ENCODE measurements at regions not wholly inside any gene's neighbourhood (a gene's known extent, or its start where the extent isn't known, plus 50 kb on each side); places are given as distances from the start of the nearest gene placed in this dataset.

DNA sequence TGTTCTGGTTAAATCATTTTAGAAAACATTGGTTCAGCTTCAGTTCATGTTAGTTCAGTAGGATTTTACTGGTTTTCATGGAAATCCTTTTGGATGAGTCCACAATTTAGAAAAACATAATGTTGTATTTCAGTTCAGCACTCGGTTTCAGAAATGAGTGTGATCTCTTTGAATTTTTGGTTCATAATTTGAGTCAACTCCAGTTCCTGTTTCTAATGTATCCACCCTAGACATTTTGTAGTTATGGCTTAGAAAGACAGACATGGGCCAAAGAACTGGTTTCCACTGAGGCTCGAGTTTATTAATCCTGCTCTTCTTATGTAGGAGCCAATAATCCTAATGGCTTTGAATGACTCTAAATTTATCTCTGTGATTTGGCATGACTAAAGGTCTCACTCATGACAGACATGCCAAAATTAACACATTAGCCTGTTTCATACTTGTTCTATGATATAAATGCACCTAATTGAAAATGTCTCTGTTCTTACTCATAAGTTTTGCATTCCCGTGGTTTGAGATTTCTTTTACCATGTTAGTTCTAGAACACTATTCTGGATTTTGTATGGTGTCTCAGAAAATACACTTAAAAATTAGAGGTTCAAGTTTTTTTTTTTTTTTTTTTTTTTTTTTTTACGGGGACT, 82.3 kb upstream of the SPRED2 start:
- peak; percentile 72 for DNase-seq

DNA sequence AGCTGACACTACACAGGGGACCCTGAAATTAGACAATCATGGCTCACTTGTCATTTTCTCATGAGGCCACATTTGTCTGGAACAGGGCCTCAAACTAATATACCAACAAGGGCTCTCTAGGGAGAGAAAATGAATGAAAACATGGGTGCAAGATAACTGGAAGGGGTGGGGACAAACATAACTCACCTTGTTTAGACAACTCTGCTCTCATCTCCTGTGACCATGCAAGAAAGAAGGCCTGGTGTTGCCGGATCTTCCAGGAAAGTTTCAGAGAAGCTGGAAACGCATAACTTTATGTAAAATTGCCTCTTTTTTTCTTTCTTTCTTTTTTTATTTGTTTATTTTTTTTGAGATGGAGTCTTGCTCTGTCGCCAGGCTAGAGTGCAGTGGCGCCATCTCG, 80.4 kb upstream of the SPRED2 start:
- DNase-seq: no peak

DNA sequence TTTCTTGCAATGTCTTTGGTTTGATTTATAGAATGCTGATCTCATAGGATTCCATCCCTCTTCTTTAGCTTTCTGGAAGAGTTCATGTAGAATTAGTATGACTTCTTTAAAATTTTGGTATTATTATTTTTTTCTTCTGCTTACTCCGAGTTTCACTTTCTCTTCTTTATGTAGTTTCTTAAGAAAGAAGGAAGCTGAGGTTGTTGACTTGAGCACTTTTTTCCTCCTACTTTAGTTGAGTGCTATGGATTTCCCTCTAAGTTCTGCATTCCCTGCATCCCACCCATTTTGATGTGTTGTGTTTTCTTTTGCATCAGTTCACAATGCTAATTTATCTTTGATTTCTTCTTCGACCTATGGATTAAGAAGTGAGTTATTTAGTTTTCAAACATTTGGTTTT, 78.9 kb upstream of the SPRED2 start:
- DNase-seq: no peak

DNA sequence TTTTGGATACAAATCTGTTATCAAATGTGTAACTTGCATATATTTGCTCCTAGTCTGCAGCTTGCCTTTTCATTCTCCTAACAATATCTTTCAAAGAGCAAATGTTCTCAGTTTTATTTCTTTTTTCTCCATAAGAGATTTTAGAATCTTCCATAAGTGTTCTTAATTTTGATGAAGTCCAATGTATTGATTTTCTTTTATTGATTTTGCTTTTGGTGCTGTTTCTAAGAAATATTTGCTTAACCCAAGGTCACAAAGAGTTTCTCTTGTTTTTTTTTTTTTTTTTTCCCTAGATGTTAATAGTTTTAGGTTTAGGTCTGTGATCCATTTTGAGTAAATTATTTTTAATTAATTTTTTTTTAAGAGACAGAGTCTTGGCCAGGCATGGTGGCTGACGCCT, 75.8 kb upstream of the SPRED2 start:
- no peak for DNase-seq

DNA sequence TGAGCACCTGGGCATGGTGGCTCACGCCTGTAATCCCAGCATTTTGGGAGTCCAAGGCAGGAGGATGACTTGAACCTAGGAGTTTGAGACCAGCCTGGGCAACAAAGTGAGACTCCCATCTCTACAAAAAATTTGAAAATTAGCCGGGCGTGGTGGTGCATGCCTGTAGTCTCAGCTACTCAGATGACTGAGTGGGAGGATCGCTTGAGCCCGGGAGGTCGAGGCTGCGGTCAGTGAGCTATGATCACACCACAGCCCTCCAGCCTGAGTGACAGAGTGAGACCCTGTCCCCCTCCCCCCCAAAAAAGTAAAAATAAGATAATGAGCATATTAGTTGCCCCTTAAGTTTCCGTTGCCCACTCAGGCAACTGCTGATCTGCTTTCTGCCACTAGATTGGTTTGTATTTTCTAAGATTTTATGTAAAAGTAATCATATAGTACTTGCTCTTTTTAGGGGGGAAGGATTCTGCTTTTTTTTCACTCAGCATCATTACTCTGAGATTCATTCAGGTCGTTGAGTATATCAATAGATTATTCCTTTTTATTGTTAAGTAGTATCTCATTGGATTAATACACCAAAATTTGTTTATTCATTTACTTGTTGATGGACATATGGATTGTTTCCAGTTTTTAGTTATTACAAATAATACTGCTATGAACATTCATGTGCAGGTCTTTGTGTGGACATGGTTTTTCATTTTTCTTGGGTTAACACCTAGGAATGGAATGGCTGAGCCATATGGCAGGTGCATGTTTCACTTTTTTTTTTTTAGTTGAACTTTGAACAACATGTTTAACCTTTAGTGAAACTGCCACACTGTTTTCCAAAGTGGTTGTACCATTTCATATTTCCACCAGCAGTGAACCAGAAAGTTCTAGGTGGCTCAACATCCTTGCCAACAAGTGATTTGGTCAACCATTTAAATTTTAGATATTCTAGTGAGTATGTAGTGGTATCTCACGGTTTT, 75.0 kb upstream of the SPRED2 start:
- DNase-seq: no peak

DNA sequence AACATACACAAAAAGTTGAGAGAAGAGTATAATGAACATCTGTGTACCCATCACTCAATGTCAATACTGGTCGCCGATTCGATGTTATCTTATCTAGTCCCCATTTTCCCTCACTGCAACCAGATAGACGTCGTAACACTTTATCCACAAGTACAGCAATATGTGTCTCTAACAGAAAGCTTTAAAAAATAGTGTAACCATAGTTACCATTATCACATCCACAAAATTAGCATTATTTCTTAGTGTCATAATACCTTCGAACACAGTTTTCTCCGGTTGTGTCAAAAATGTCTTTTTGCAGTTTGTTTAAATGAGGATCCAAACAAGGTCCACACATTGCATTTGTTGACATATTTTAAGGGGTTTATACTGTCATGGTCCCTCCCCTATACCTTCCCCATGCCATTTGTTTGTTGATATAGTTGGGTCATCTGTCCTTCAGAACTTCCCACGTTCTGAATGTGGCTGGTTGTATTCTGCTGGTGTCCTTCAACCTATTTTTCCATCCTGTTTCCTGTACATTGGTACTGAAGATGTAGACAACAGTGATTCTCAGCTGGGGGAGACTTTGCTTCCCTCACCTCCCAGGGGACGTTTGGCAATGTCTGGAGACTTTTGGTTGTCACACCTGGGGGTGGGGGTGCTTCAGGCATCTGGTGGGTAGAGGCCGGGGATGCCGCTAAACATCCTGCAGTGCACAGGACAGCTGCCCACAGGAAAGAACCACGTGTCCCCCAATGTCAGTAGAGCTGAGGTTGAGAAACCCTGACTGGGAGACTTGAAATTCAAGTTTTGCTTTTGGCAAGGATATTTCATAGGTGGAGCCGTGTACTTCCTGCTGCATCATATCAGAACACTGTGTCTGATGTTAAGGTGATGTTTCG, 72.7 kb upstream of the SPRED2 start:
- DNase-seq: no peak

DNA sequence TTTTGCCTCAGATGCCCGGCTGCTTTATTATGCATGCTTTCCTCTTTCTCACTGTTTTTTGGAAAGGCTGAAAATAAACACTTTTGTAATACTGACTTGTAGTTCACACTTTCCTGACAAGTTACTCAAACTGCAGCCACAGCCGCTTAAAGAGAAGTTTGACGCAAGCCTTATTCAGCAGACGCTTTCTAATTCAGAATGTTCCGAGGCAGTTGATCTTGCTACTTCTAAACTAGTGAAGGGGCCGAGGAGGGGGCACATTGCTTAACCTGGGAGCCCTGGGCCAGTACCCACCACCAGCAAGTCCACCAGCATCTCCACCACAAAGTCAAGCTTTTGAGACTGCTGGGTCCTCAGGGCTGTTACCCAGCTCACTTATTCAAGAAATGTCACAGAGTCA, 71.8 kb upstream of the SPRED2 start:
- no peak for DNase-seq

DNA sequence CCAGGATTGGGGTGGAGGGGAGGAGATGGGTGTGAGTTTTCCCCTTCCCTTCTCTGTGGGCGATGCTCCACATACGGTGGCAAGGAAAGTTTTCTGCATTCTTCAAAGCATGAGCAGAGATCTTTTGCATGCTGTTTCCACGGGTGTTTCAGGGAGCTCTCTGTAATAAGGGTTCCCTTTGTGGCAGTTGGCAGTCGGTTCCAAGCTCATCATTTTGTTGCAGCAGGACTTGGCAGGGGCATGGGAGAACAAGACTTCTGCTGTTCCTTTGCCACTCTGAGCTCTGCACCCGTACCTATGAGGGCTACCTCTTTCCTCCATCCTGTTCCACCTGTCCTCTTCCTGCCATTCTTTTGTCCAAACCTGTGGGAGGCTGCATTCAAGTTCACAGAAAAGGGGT, 71.3 kb upstream of the SPRED2 start:
- no peak for DNase-seq

DNA sequence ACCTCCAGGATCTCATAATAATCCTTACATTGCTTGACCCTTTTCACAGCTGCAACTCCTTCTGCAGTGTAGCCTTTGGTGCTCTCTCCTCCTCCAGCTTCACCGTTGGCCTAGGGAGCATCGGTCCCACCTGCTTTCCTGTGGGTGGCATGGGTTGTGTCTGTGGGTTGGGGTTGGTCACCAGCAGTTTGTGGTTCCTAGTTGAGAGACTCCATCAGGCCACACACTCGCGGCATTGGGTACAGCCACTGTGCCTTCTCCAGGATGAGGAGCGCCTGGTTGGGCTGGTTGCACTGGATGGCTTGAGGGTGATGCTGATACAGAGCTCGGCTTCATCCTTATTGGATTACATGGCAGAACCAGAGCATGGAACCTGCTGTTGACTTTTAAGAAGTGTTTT, 69.4 kb upstream of the SPRED2 start:
- DNase-seq: no peak

DNA sequence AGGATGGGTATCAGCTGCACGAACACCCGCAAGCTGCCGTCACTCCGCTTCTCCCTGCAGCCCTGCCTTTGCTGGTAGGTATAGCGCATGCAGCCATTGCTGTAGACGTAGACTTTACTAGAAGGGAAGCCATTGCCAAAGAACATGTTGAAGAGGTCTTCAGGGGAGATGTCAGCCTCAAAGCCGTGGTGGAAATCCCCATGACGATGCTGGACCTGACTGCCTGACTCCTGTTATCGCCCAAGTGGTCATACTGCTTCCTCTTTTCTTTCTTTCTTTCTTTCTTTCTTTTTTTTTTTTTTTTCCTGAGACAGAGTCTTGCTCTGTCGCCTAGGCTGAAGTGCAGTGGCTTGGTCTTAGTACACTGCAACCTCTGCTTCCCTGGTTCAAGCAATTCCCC, 68.7 kb upstream of the SPRED2 start:
- no peak for DNase-seq

DNA sequence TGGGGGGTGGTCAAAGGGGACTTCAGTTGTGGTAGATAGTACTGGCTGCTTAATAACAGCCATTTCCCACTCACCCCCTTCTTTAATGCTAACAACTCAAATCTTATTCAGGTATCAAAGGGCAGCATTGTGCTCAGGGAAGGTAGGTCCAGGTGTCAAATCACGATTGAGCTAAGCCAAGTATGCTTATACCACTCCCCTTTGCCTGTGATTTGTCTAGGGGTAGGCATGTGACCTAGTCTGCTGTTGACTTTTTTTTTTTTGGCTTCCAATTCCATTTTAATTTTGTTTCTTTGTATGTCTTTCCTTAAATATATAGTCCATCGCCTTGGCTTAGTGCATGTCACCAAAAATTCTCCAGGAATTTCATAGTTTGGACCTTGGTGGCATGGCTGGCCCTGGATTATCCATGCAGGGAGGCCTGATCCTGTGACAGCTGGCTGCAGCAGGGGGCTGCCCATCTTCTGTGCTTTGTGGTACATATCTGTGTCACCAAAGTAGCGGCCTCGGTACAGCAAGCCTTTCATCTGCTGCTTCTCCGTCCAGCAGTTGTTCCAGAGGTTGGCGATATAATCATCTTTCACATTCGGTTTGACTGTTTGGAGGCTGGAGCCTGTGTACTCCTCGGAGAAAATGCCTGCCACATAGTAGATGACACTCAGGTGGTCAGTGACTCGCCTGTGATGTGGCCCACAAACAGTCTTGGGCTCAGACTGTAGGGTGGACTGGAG, 68.1 kb upstream of the SPRED2 start:
- DNase-seq: no peak

DNA sequence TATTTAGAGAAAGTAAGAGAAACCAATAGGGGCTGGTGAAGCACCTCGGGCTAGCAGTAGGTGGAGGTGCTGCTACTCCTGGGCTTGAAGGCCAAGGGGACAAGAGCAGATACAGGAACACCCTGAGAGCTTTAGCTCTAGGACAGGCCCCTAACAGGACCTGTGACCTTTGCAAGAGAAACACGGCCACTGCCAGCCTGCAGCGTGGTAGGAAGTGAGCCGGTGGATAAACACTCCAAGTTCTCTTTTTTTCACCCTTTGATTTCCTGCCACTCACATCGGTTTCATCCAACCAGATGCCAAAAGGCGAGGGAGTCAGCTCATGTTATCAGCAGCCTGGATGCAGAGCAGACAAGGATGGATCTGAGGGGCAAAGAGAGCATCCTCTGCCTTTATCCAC, 66.8 kb upstream of the SPRED2 start:
- no peak for DNase-seq

DNA sequence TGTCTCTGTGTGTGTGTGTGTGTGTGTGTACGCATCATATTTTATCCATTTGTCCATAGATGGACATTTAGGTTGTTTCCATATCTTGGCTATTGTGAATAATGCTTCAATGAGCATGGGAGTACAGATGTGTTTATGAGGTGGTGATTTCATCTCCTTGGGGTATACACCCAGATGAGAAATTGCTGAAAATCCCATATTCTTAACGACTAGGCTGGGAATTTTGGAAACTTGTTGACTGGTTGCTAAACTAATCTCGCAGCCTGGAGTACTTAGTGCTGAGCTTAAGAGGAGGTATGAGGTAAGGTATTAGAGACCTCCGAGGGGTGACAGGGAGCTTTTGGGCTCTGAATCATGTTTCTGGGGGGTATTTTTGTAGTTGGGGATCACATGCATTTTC, 66.0 kb upstream of the SPRED2 start:
- DNase-seq: no peak

DNA sequence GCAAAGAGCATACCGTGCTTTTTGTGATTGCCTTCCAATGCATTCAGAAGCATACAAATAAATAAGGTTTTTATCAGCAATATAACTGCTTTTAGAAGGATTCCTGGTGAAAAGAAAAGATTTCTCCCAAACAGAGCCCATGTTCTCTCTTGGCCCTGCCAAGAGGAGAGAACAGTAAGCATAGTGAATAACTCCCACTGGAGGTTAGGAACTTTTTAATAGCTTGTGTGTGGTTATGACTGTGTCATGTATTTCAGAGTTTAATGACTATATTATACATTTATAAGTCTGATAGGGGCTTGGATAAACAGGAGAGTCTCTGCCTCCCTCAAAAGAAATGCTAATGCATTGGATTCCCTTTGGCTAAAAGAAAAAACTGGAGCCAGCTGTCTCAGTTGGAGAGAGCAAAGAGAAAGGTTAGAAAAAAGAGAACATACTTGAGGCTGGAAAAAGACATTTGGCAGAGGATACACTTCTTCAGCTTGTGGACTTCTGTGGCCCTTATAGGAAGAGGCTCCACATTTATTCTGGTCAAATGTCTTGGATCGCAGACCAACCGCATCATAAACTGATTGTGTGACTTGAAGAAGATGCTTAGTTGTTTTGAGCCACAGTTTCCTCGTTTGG, 63.0 kb upstream of the SPRED2 start:
- no peak for DNase-seq

DNA sequence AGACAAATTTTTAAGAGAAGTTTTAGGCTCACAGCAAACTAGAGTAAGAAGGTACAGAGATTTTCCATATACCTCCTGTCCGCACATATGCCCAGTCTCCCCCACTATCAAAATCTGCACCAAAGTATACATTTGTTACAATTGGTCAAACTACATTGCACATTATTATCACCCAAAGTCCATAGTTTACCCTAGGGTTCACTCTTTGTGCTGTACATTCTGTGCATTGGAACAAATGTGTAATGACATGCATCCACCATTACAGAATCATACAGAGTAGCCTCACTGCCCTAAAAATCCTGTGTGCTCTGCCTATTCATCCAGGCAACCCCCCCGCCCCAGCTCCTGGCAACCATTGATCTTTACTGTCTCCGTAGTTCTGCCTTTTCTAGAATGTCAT, 61.7 kb upstream of the SPRED2 start:
- DNase-seq: no peak

DNA sequence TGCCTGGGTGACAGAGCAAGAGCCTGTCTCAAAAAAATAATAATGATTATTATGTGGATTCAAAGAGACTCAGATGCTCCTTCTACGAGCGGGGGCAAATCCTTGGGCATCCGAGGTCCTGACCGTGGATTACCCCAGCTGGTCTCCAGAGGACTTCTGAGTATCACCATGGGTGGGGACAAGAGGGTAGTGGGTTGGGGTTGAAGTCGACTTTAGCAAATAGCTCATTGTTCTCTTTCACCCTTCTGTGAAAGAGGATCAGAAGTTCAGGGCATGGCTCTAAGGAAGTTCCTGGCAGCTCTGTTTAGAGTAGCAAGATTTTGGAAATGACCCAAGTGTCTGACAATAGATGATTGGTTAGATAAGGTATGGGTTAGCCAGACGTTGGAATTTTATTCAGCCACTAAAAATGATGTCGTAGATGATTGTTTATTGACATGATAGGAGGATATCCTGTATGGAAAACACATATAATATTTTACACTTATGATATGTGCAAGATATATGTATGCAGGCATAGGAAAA, 59.0 kb upstream of the SPRED2 start:
- peak; percentile 52 for DNase-seq

DNA sequence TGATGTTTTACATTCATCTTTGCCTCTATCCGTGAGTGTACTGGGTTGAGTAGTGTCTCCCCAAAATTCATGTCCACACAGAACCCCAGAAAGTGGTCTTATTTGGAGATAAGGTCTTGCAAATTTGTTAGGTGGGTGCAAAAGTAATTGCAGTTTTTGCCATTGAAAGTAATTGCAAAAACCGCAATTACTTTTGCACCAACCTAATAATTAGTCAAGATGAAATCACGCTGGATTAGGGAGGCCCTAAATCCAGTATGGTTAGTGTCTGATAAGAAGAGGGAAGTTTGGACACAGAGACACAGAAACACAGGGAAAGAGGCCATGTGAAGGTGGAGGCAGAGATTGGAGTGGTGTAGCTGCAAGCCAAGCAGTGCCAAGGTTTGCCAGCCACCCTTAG, 57.8 kb upstream of the SPRED2 start:
- no peak for DNase-seq

DNA sequence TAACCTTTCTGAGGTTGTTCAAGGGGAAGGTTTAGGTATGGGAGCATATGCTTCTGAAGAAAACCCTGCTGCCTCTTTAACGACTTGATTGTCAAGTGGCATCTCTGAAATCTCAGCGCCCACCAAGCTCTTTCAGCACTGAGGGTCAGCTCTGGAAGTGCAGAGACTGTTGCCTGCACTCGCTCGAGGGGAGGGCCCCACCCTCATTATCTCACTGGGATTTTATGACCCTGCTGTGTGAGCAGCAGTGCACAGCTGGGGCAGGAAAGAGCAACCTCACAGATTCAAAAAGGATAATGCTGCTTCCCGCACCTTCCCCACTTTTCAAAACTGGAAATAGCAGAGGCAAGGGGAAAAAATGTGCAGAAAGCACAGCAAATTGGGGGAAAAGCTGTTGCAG, 56.9 kb upstream of the SPRED2 start:
- no peak for DNase-seq

DNA sequence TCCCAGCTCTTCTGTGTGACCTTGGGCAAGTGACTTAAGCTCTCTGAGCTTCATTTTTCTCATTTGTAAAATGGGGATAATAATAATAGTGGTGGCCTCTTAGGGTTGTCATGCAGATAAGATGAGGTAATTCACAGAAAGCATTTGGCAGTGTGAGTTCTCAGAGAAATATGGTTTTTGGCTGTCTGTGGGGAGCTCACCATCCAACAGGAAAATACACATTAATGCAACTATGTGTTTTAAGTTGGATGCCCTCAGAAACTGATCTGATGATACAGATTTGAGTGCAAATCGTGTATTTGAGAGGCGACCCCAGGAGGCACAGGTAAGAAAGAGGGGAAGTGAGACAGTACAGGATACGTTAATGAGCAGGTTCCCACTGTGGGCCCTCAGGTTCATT, 56.1 kb upstream of the SPRED2 start:
- DNase-seq: no peak

DNA sequence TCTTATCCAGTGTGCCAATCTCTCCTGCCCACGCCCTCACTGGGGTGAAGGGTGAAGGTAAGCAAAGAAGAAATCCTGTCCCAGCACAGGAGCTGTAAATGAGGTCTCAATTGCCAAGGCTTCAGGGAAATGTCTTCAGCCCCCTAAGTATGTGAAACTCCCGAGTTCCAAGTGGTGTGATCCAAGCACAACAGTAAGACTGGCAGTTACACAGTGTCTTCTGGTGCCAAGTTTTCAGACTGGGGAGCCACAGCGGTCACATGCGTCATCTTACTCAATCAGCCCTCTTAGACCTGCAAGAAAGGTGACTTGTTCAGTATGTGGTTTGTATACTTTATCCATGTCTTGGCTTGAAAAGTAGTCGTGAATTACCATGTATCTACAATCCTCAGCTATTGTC, 55.0 kb upstream of the SPRED2 start:
- no peak for DNase-seq

DNA sequence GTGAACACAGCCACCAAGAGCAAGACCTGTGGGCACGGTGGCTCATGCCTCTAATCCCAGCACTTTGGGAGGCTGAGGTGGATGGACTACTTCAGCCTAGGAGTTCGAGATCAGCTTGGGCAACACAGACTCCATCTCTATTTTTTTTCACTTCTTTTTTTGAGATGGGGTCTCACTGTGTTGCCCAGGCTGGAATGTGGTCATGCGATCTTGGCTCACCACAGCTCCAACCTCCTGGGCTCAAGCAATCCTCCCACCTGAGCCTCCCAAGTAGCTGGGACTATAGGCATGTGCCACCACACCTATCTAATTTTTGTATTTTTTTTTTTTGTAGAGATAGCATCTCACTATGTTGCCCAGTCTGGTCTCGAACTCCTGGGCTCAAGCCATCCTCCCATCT, 54.4 kb upstream of the SPRED2 start:
- DNase-seq: no peak

DNA sequence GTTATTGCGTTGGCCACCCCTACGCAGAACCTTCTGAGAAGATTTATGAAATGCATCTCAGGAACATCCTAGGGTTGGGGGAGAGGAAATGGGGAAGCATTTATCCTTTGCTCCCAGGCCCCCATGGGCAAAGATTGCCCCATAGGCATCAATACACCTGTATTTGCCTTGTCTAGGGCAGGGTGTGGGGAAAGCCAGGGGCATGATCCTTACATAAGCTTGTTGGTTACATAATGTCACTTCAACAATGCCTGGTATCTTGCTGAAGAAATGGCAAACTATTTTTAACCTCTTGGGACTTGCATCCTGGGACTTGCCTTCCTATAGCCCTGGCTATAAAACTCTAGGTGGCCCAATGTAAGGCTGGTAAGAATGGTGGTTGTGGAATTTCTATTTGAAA, 53.9 kb upstream of the SPRED2 start:
- no peak for DNase-seq
